GM21447 (cell line): ENCODE measurements at regions not wholly inside any gene's neighbourhood (a gene's known extent, or its start where the extent isn't known, plus 50 kb on each side); places are given as distances from the start of the nearest gene placed in this dataset.
"Not testable (repeated sequence)": the region's sequence is repeated elsewhere in the genome, so short reads cannot be mapped to it uniquely, and the experiment has no call there.

Source experiments
- ATAC-seq: cut with Tn5 transposase; IDR thresholded peaks from one replicate; pipeline ENCODE4 v1.9.1; 2021; ENCODE audit not compliant: unreplicated experiment

- peak; percentile 27 for ATAC-seq
These were observed 98.2 kb upstream of the PRKX start for GRCh38 chrX:3811331-3812311.

GRCh38 chrX:3807906-3808305 lies 94.5 kb upstream of the PRKX start:
- no peak for ATAC-seq

- ATAC-seq: no peak
These were observed 93.2 kb upstream of the PRKX start for GRCh38 chrX:3806630-3807029.

GRCh38 chrX:3803713-3804112 lies 90.3 kb upstream of the PRKX start:
- no peak for ATAC-seq

- no peak for ATAC-seq
These were observed 89.9 kb upstream of the PRKX start for GRCh38 chrX:3803305-3803704.

- ATAC-seq: not testable (repeated sequence)
These were observed 82.0 kb upstream of the PRKX start for GRCh38 chrX:3795411-3795810.

GRCh38 chrX:3791449-3791848 lies 78.0 kb upstream of the PRKX start:
- ATAC-seq: no peak

GRCh38 chrX:3788494-3789233 lies 75.2 kb upstream of the PRKX start:
- ATAC-seq: no peak

GRCh38 chrX:3787856-3788255 lies 74.4 kb upstream of the PRKX start:
- no peak for ATAC-seq

- not testable (repeated sequence) for ATAC-seq
These were observed 72.4 kb upstream of the PRKX start for GRCh38 chrX:3785822-3786221.

GRCh38 chrX:3780564-3780963 lies 67.1 kb upstream of the PRKX start:
- ATAC-seq: no peak

GRCh38 chrX:3779546-3779945 lies 66.1 kb upstream of the PRKX start:
- no peak for ATAC-seq

- ATAC-seq: no peak
These were observed 64.0 kb upstream of the PRKX start for GRCh38 chrX:3777416-3777815.

GRCh38 chrX:3771766-3772165 lies 58.3 kb upstream of the PRKX start:
- ATAC-seq: no peak

GRCh38 chrX:3768881-3769280 lies 55.4 kb upstream of the PRKX start:
- ATAC-seq: no peak
